HG02678 (cell line): ENCODE measurements at regions not wholly inside any gene's neighbourhood (a gene's known extent, or its start where the extent isn't known, plus 50 kb on each side); places are given as distances from the start of the nearest gene placed in this dataset.

Experiments
- ATAC-seq: cut with Tn5 transposase; IDR thresholded peaks from one replicate; pipeline ENCODE4 v1.9.1; 2021; ENCODE audit warnings: mild to moderate bottlenecking, moderate library complexity; ENCODE audit not compliant: unreplicated experiment

DNA sequence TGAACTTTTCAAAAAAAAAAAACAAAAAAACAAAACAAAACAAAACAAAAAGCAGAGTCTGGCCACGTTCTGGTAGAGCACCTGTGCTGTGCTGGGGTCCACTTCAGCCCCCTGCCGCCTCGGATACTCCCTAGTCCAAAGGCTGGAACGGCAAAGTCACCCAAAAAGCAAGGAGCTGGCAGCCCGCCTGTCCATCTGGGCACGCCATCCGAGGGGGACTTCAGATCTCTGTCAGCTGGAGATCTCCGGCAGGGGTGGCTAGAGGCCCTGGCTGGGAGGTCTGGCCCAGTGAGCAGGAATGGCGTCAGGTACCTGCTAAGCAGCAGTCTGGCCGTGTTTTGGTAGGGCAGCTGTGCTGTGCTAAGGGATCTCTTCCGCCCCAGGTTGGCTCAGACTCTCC, 152.3 kb upstream of the ZNF516 start:
- ATAC-seq, result no peak

- ATAC-seq, result no peak
Observed at GRCh38 chr18:76644580-76644979, 149.5 kb upstream of the ZNF516 start.

DNA sequence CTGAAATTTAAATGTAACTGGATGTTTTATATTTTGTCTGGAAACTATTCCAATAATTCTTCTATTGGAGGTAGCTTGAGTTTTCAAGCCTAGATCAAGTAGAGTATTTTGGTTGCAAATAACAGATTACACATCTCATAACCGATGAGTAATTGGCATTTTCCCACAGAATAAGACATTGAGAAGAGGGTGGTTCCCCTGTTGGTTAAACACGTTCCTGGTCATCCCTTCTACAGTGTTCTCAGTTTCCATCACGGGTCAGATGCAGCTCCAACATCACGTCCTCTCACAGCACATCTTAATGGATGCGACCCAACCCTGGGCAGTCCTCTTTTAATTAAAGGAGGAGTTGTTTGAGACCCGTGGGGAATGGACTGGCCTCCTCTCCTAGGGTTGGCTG, 149.0 kb upstream of the ZNF516 start:
- ATAC-seq, result no peak

DNA sequence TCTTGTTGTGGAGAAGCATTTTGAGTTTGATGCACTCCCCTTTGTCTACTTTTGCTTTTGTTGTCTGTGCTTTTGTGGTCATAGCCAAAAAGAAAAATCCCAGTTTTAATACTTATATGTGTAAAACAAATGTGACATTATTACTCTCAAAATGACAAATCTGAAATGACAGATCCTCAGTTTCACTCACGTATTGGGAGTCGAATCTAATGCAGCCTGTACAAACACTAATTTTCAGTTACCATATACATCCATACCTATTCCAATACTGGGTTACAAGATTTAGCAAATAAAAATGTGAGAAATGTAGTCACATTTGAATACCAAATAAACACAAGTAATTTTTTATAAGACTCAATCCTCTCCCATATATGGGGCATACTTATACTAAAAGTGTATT, 148.2 kb upstream of the ZNF516 start:
- no peak for ATAC-seq

DNA sequence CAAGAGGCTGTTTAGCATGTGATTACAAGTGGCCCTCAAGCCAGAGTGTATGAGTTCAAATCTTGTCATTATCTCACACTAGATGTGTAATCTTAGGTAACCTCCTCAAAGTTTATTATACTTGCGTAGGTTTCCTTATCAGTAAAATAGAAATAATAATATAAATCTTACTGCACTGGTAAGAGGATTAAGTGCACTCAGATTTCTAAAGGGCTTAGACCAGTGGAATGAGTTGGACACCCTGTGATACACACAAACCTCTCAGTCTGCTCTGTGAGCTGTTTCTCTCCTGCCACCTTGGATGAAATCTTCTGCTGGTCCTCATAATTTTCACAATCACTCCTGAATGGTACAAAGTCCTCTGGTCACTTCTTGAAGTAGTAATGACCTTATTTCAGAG, 145.4 kb upstream of the ZNF516 start:
- ATAC-seq, result no peak

DNA sequence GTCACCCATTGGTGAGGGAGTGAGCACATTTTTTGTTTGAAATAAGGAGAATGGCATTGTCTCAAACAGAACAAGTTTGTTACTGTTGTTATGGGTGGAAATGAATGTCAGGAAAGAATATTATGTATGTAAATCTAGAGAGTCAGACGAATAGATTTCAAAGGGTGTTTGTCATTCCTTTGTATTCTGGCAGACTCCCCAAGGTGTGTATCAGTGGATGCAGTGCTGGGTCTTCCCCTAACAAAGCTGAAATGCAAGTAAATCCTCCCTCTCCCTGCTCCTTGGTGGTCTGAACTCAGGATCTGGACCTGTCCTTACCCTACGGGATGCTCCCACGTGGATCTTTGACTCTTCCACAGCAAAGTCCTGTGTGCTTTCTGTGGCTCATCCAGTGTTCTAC, 139.5 kb upstream of the ZNF516 start:
- no peak for ATAC-seq

- ATAC-seq, result no peak
Observed at GRCh38 chr18:76633588-76634269, 138.7 kb upstream of the ZNF516 start.

DNA sequence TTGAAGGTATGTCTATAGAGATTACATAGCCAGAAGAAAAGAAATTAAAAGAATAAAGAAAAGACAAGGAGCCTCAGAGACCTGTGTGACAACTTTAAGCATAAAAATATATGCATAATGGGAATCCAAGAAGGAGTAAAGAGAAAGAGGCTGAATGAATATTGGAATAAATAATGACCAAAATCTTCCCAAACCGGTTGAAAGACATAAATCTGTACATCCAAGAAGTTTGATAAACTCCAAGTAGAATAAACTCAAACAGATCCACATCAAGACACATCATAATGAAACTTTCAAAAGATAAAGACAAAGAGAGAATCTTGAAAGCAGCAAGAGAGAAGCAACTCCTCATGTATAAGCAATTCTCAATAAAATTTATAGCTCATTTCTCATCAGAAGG, 132.4 kb upstream of the ZNF516 start:
- ATAC-seq, result no peak

GRCh38 chr18:76626991-76627390, 131.9 kb upstream of the ZNF516 start:
- ATAC-seq, result no peak

DNA sequence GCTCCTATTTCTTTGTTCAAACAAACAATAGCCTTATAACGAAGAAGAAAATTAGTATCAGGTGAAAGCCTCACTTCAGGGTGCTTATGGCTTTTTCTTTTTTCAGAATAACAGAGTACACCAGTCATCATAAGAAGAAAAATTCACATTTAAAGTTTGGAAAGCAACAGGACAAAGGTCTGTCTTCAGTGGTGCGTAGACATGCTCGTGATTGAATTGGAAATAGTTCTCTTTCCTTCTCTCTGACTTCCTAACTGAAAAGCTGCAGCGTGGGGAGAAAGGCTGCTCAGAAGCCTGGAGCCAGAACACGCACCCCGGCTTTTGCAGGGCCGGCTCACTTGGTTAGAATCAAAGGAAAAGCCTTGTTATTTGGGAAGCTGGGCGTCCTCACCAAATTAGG, 127.6 kb upstream of the ZNF516 start:
- ATAC-seq, result no peak

GRCh38 chr18:76621782-76622495, 126.9 kb upstream of the ZNF516 start:
- no peak for ATAC-seq

- ATAC-seq, result no peak
Observed at GRCh38 chr18:76621226-76621625, 126.2 kb upstream of the ZNF516 start.

GRCh38 chr18:76620321-76621170, 125.5 kb upstream of the ZNF516 start:
- peak; percentile 94 for ATAC-seq

DNA sequence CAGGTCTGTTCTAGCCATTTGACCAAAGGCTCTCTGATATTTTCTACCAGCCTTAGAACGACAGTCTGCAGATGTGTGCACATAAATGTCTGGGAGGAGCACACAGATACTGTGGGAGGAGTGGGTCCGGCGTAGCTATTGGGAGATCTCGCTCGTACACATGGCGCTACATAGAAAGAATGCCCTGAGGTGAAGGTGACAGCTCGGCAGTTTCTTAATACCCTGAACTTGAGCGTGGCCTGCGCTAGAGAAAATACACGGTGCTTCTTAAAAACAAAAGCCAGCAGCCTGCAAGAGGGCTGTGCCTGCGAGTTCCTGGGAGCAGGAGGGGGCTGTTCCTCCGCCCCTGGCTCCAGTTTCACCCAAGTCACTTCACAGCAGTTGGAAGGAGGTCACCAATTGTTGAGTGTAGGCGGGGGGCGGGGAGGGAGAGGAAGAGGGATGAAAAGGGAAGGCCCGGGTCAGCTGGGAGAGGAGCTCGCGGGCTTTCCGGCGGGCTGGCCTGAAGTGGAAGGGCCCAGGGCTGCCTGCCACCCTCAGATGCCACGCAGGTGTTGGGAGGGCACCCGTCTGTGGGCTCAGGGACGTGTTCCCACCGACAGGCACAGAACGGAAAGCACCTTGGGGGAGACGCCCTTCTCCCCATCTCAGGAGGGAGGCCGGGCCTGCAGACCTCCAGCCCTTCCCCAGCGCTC, 124.7 kb upstream of the ZNF516 start:
- ATAC-seq, result peak; percentile 28

- no peak for ATAC-seq
Observed at GRCh38 chr18:76619261-76619620, 124.2 kb upstream of the ZNF516 start.

GRCh38 chr18:76618721-76619120, 123.7 kb upstream of the ZNF516 start:
- no peak for ATAC-seq

- no peak for ATAC-seq
Observed at GRCh38 chr18:76616373-76616772, 121.3 kb upstream of the ZNF516 start.

DNA sequence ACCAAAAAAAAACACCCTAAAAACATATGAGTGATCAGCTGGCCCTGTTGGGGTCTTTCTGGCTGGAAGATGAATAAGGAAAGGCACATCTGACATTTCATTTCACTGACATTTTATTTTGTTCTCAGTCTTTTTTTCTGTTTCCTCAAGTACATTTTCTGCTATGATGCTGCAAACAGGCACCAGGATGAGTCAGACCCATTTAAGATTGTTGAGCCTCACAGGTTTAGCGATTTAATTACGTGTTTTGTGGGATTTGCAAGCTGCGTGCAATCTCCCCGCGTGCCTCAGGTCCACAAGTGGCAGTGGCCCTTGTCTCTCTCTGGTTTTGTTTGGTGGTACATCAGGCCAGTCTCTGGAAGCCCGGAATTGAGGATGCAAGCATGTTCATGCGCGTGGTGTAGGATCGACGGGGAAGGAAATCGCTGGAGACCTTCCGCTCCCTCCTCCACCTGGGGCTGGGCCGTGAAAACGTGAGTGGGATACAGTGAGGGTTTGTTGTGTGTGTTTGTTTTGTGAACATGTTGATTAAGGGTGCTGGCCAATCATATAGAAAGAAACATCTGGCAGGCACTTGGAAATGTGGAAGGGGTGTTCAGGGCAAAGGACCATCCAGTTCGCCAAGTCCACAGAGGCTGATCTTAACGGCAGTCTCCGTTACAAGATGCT, 120.2 kb upstream of the ZNF516 start:
- ATAC-seq, result no peak

GRCh38 chr18:76613755-76614120, 118.7 kb upstream of the ZNF516 start:
- ATAC-seq, result no peak

GRCh38 chr18:76613053-76613754, 118.2 kb upstream of the ZNF516 start:
- no peak for ATAC-seq
